OCI-M2 (cell line): ENCODE measurements at regions not wholly inside any gene's neighbourhood (a gene's known extent, or its start where the extent isn't known, plus 50 kb on each side); places are given as distances from the start of the nearest gene placed in this dataset.

Experiments used
- DNase-seq: peaks from one replicate; lab custom pipeline; 2025; ENCODE audit not compliant: unreplicated experiment; lab: John Stamatoyannopoulos, UW

DNA sequence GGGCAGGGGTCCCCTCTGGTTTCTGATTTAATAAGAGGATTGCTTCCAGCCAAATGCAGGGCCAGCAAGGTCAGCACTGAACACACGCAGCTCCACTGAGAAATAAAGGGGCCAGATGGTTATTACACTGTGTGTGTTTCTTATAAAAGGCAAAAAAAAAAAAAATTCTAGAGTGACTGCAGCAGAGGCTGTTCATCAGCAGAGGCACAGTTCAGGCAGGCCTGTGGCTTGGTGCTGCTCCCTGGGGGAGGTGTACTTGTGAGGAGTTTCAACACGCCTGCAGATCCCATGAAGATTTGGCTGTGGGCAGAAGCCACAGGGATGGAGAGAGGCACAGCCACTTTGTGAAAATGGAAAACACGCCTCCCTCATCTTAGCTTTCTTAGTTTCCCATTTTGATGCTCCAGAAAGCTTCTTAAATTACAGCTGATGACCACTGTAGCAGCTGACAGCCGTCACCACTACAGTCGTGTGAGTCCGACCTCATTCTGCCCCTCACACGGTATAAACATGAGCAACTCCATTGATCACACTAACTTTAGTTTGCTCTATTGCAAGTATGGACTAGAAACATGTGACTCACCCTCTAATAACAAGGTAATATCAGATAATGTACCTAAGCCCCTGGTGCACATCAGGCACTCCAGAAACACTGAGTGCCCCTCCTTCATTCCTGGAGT is 726.5 kb upstream of the RAB6C start:
- no peak for DNase-seq

DNA sequence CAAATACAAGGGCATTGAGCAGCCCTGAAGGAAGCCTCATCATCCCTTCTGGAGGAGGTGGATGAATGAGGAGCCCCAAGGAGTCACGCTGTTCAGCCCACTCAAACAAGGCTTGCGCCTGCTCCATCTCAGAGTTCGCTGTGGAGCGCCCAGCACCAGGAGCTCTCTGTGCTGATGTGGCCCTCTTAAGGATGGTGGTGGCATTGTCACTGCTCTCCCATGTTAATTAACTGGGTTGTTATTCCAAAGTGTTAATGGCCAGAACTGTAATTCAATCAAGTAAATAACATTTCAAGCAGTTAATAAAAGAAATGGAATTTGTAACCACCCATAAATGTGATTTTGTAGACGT is 726.0 kb upstream of the RAB6C start:
- no peak for DNase-seq

DNA sequence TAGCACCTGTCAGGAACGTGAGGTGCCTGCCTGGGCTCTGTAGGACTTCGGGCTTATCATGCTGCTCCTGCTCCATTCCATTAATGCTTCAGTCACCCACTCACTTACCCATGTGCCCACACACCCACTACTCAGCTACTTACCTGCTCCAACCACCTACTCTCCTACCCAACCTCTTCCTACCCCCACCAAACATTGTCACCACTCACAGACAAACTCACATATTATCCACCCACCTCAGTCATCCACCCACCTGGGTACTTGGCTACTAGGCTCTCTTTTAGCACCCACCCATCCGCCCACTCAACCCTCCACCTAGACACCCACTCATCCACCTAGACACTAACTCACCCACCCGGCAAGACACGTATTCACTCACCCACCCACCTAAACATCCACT is 724.7 kb upstream of the RAB6C start:
- no peak for DNase-seq

DNA sequence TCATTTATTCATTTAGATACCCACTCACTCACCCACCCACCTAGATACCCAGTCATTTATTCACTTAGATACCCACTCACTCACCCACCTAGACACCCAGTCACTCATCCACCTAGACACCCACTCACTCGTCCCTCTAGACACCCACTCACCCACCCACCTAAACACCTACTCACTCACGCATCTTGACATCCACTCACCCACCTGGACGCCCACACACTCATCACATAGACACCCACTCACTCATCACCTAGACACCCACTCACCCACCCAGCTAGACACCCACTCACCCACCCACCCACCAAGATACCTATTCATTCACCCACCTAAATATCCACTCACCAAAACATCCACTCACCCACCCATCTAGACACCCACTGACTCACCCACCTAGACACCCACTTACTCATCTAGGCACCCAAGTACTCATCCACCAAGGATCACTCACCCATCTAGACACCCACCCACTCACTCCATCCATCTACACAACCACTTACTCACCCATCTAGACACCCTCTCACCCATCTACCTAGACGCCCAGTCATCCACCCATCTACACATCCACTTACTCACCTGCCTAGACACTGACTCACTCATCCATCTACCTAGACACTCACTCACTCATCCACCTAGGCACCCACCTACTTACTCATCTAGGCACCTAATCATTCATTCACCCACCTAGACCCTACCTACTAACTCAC is 723.7 kb upstream of the RAB6C start:
- no peak for DNase-seq

DNA sequence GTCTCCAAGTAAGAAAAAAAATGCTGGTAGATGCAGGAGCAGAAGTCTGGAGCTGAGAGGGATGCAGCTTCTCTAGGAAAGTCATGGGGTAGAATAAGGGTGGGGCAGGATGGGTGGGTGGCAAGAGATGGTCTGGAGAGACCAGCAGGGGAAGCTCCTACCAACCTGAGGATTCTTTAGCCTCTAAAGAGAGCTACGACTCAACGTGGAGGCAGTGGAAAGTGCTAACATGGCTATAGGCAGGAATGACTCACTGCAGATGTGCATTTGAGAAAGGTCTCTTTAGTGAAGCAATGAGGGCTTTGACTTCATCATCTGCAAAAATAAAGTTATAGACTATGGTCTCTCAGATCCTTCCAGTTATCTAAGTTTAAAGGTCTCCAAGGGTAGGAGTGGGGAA is 722.8 kb upstream of the RAB6C start:
- DNase-seq, result no peak

DNA sequence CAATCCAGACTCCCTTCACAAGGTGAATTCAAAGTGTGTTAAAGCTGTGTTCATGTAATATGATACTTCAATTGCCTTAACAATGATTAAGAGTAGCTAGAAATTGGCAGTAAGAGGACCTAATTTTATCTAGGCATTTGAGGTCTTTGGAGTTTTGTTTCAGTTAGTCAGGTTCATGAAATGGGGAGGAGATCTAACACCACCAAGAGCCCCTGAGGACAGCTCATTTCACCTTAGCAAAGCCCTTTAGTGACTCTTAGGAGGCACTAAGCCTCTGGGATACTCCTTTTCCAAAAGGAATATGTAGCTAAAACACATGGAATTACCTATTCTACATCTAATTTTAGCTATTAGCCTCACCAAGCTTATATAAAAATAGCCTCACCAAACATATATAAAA is 716.5 kb upstream of the RAB6C start:
- DNase-seq, result no peak

DNA sequence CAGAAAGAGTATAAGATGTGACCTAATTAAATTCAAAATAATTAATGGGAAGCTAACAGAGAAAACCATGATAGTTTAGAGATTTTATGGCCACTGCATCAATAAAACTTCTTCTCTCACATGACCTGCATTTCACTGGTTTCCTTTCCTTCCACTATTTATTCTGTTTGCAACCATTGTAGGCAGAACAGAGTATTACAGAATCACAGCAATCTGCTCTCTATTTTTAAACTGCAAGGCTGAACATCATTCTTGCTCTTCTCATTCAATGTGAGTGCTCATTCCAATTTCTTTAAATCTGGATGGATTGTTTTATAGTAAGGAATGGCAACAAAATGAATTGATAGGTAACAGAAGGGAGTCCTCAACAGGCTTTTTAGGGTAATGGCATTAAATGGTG is 715.5 kb upstream of the RAB6C start:
- DNase-seq, result no peak

DNA sequence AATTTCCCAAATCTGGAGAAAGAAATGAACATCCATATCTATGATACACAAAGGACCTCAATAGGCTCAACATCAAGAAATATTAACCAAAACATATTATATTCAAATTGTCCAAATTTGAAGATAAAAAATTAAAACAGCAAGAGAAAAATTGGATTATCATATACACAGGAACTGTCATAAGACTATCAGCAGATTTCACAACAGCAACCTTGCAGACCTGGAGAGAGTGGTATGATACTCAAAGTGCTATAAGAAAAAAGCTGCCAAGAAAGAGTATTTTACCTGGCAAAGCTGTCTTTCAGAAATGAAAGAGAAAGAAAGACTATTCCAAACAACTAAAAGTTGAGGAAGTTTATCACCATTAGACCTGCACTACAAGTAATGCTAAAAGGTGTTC is 711.9 kb upstream of the RAB6C start:
- no peak for DNase-seq

DNA sequence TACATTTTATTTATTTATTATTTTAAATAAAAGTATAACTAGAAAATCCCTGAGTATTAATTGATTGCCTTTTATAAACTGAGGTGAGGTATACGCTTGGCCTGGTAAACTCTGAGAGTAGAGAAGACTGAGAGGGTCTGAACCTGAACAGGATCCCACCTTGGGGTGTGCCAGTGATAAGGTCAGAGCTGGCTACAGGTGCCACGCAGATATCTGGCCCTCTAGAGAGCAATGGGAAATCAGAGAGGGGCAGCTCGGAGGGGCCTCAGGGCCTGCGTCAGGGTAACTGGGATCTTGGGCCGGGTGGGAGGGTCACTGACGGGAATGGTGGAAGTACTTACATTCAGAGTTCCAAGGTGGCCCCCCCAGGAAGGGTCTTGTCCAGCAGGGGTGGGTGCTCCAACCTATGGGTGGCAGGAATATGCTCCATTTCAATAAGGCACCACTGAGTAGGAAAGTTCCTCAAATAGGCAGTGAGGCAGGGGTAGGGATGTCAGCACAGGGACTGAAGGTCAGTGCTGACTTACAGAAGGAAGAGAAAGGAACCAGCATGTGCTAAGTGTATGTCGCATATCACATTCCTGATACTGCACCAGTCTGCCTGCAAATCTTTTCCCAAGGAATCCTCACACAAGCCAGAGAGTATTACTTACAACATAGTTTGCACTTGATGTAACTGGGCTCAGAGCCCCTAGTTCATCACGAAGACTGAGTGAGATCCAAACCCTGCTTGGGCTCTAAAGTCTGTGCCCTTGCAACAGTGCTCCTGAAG is 706.0 kb upstream of the RAB6C start:
- no peak for DNase-seq

DNA sequence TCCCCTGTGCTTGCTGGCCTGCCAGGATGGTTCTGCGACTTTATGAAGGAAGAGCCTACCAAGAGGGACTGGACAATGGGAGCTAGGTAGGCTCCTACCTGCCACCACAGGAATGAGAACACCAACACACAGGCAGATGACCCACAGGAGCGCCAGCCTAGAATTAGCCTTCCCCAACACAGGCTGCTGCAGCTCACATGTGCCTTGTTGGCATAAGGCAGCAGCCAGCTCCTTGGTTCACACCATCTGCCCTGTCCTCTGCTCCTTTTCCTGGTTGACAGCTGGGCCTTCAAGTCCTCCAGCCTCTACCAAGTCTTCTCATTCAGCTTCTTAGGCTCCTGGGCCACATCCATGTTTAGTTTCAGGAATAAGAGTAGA is 705.4 kb upstream of the RAB6C start:
- no peak for DNase-seq

DNA sequence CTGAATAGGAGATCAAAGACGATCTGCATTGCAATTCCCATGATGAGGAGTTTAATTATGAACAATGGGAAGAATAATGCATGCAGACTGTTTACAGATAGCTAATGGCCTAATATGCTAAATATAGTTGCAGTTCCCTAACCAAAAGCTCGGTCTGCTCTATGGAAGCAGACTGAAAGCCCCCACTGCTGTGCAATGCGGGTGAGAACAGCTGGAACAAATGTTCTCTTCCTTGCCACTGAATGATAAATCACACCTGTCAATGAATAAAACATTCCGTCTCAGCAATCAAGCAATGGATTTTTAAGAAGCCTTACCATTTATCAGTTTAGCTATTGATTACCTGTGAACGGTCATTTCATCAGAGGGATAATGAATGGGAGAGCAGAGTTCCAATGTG is 704.5 kb upstream of the RAB6C start:
- DNase-seq, result no peak

DNA sequence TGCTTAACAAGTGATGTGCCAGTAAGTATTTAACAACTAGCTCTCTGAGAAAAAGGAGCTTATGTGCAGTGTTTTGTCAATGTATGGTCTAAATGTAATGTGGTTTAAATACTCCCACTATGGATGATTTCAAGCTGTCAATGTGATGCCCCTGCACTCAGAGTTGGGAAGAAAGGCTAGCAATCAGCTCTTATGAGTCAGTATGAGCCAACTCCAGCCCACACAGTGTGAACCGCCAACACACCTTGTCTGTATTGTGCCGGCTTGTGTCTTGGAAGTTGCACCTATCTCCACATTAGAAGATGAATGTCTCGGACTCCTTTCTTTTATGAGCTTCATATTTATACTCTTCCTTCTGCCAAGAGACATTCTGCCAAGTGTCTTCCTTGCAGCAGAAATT is 703.8 kb upstream of the RAB6C start:
- DNase-seq, result no peak

DNA sequence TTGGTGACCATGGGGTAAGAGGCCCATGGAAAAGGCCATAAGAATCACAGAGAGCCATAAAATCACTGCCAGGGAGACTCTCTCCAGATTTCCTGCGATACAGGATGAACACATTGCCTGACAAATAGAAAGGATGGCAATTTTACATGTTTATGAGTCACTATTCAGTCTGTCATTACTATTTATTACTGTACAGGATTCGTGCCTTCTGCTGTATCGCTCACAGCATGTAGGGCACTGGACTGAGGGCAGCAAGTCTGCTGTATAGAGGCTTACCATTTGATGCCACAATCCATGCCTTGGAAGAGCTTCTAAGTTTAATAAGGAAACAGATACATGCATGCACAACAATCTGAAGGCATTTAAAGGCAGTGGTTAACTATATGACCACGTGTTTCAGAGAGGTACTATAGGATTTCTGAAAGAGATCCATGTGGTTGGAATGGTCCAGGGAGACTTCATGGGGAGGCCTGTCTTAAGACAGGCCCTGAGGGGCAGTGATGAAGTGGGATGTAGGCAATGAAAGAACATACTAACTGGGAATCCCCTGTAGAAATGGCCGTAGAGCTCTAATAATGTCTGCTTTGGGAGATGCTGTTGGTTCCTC is 702.4 kb upstream of the RAB6C start:
- no peak for DNase-seq

DNA sequence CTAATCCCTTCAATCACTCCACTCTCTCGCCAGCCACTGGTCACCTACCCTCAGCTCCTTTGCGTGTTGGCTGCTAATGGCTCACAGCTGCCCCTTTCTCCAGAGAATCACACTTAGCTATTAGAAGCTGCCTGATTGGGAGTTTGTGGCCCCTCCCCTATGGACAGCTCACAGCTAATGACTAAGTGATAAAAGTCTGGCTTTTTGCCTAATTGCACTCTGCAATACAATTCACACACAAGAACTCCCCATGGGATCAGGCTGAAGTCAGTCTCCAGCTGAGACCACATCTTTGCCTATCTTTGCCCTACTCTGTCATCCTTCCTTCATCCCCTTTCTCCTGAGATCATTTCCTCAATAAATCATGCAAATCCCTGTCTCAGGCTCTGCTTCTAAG is 701.9 kb upstream of the RAB6C start:
- no peak for DNase-seq

DNA sequence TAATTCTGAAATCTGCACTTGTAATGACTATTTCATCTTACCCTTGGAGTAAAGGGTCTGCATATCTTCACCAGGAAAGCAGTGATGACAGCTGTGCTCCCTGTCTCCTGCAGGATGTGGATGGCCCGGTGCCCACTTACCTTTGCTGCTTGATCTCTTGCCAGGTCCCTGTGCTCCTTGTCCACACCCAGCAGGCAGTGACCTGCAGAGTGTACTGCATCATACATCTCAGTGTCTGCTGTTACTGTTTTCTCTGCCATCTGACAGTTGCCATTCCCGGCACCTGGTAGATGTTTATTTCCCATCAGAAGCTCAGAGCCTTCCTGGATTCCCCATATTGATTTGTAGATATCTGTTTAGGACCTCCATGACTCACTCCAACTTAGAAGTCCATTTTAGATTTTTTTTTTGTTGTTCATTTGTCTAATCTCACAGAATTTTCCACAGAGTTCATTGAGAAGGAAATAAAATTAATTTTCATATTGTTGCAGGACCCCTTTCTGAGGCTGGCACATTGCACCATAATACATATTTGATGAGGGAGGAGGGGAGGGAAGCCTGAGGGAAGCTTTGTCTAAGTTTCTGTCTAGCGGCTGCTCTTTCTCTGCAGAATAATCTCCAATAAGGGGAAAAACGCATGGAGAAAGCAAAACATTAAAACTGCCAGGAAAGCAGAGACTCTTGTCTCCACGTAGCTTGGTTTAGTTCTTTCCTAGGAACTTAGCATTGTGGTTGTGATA is 697.5 kb upstream of the RAB6C start:
- no peak for DNase-seq

DNA sequence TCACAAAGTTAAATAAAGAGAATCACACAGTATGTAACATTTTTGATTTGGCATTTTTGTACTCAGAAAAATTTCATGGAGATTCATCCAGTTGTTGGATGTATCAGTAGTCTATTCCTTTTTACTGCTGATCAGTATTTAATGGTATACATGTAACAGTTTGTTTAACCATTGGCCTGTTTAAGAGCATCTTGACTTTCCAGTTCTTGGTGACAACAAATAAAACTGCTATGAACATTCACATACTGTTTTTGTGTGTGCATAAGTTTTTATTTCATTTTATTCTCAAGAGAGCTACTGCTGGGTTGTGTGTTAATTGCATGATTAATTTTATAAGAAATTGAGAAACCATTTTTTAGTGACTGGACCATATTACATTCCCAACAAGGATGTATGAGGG is 694.5 kb upstream of the RAB6C start:
- DNase-seq, result no peak

DNA sequence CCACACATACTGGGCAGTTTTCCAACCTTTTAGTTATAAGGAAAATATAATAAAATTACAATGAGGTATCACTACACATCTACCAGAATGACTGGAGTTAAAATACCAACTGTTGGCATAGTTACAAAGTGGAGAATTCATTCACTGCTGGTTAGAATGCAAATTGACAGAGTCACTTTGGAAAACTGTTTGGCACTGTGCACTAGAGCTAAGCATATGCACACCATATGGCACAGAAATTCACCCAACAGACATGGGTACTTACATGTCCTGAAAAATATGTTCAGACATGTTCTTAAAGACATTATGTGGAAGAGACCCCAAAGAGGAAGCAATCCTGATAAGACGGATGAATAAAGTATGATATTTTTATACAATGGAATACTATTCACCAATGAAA is 686.1 kb upstream of the RAB6C start:
- no peak for DNase-seq

DNA sequence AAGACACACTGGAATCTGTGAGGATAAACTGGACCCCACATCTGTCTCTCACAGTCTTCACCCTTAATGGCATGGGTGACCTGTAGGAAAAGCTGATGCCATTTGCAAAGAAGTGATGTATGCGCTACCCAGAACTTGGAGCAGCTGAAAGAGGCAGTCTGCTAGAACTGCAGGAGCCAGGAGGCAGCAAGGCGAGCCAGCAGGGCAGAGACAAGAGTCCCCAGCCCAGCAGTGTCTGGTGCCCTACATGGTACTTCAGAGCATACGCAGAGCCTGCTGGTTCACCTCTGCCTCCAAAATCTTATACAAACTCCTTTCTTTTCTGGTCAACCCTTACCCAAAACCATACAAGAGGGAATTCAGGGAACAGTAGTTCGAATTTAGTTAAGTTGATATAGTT is 683.1 kb upstream of the RAB6C start:
- no peak for DNase-seq

DNA sequence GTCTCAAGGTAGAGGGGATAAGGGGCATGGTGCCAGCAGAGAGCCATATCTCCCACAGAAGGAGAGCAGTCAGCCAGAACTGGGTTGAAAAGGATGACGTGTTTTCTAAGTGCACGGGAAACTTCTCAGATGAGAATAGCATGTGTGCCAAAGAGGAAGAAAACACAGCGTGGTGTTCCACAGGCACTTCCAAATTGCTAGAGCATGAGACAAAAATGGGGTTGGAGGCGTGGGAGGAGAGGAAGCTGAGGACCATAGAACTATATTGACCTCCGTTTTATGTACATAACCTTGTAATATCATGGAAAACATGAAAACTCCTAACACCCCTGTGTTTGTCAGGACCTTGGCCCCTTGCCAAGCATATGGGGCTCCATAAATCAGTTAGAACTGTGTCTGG is 682.7 kb upstream of the RAB6C start:
- no peak for DNase-seq

DNA sequence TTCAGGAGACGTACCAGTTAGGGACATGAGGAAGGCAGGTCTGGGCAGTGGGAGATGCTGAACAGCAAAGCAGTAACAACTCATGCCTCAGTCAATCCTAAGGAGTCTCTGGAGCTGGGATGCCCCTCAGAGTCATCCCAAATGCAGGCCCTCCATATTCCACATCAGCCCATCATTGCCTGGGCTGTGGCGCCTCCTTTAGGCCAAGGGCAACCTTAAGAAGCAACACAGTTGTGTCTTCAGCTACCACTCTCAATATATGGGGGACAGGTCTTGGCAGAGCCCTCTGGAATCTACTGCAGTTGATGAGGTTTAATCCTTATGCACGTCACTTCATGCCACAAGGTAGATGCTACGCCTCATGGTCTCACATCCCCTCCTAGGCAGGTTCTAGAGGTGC is 682.0 kb upstream of the RAB6C start:
- DNase-seq, result no peak

DNA sequence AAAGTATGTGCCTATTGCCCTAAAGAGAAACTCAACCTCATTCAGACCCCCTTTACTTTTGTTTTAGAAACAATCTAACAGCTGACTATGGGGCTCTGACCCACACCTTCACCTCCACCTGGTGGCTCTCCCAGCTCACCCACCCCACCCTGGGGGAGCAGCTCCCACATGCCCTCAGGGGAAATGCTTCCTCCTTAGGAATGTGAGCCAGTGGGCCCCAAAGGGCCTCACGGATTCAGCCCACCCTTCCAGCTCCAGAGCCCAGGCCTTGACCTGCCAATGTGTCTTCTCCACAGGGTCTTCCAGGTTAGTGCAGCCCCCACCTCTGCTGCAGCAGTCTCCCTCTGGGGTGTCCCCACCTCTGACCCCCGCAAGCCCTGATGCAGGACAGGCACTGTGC is 680.1 kb upstream of the RAB6C start:
- DNase-seq, result no peak
